Vagina (tissue), 2 donors: ENCODE measurements at regions not wholly inside any gene's neighbourhood (a gene's known extent, or its start where the extent isn't known, plus 50 kb on each side); places are given as distances from the start of the nearest gene placed in this dataset.

Experiments
- DNase-seq, 2 donors: peaks; one replicate each; pipeline ENCODE4 v3.0.0-alpha.2; 2017; ENCODE audit errors: extremely low spot score in 2 of 2
- H3K27ac ChIP-seq: fragments of 200-600 bp; sonication (generic); one replicate; pipeline ENCODE4 v1.5.1; 2019
- H3K27me3 ChIP-seq: fragments of 200-600 bp; sonication (generic); one replicate; pipeline ENCODE4 v1.5.1; 2019
- H3K36me3 ChIP-seq, 2 donors: fragments of 200-600 bp; sonication (generic); one replicate each; pipeline ENCODE4 v1.5.1; 2017 to 2019
- H3K4me1 ChIP-seq: fragments of 200-600 bp; sonication (generic); one replicate; pipeline ENCODE4 v1.5.1; 2019
- H3K4me3 ChIP-seq, 2 donors: fragments of 200-600 bp; sonication (generic); 1 replicate in 1 of 2; 2 replicates in 1 of 2; pipeline ENCODE4 v1.5.1; 2016 to 2019
- H3K9me3 ChIP-seq: fragments of 200-600 bp; sonication (generic); one replicate; pipeline ENCODE4 v1.5.1; 2019
- CTCF ChIP-seq, 3 experiments: fragments of 450-650 bp in 2 of 3; fragments of 200-600 bp in 1 of 3; sonication (generic) in 1 of 3; IDR thresholded peaks; one replicate each; pipeline ENCODE4 v1.5.1; 2017 to 2019; ENCODE audit warnings: antibody characterized with exemption in 3 of 3, mild to moderate bottlenecking in 2 of 3, moderate library complexity in 2 of 3
- POLR2A ChIP-seq, 2 donors: fragments of 450-650 bp; IDR thresholded peaks; one replicate each; pipeline ENCODE4 v1.6.1; 2017; ENCODE audit warnings: antibody characterized with exemption in 2 of 2, mild to moderate bottlenecking in 2 of 2, moderate library complexity in 2 of 2
- POLR2AphosphoS5 ChIP-seq, 2 donors: sonication (generic); formaldehyde crosslinking; IDR thresholded peaks; one replicate each; pipeline ENCODE4 v1.9.0; 2017; ENCODE audit warnings: antibody characterized with exemption in 2 of 2, mild to moderate bottlenecking in 2 of 2, low read depth in 1 of 2; ENCODE audit not compliant: insufficient read depth in 1 of 2
- intact Hi-C: fragments of 100-400 bp; cut with DNase I; formaldehyde crosslinking; loops from one replicate; pipeline ENCODE4 v1.15.1; 2023

GRCh38 chr11:92580908-92581307, 356.3 kb downstream of the FAT3 start:
- TF ChIP-seq POLR2AphosphoS5 (IDR thresholded peaks at IDR 0.05; ENCODE audit: insufficient read depth in 1 of 2, low read depth in 1 of 2), result no peak
- TF ChIP-seq POLR2A (IDR thresholded peaks at IDR 0.05), result no peak
- TF ChIP-seq CTCF (IDR thresholded peaks at IDR 0.05), result no peak
- intact Hi-C loops, result no loop called here
- Histone ChIP-seq H3K27ac (no peak overlapping the region), H3K4me3 (no peak overlapping the region), H3K36me3 (no peaks in the 10 kb centered on the region), H3K4me1 (no peaks in the 10 kb centered on the region), H3K27me3 (no peaks in the 10 kb centered on the region), H3K9me3 (no peaks in the 10 kb centered on the region)
- no peak for DNase-seq

DNA sequence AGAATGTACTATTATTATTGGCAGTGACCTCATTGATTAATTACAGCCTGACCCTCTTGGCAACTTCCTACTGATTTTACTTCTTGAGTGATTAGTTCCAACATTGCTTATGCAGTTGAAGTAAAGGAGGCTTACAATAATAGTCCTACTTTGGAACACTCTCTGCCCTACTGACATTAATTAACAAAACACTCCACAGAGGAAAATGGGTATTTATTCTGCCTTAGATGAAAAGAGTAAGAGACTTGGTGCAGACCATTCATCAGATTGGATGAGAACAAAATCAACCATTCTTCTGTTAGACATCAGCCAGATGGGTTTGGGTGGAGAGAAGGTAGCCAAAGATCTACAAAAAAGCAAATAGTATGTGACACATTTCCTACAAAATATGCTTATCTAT, 363.8 kb downstream of the FAT3 start:
- Histone ChIP-seq H3K36me3 (no peaks in the 10 kb centered on the region), H3K4me1 (no peaks in the 10 kb centered on the region), H3K27ac (no peak overlapping the region), H3K4me3 (no peak overlapping the region), H3K9me3 (no peaks in the 10 kb centered on the region), H3K27me3 (no peaks in the 10 kb centered on the region)
- intact Hi-C loops, result no loop called here
- no peak for DNase-seq
- no peak for TF ChIP-seq CTCF (IDR thresholded peaks at IDR 0.05)

DNA sequence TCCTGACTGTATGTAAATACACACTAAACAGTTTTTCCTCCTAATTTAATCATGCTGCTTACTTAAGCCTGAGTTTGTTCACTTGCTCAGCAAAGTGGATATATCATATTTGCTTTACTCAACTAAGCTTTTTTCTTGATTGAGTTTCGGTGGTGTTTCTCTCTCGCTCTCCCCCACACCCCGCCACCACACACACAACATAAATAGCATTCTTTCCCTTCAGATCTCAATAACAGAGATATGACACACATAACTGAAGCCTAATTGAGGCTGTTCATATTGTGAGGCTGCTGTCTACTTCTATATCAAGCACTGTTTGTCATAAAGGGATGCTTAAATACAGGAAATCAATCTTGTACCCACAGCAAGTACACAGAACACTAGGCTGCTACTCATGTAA, 364.9 kb downstream of the FAT3 start:
- no peaks in the 10 kb centered on the region for H3K9me3 ChIP-seq
- H3K27me3 ChIP-seq, result no peaks in the 10 kb centered on the region
- no peaks in the 10 kb centered on the region for H3K36me3 ChIP-seq
- no peak for DNase-seq
- H3K4me1 ChIP-seq, result no peaks in the 10 kb centered on the region
- intact Hi-C loops, result no loop called here
- TF ChIP-seq POLR2A (IDR thresholded peaks at IDR 0.05) (no peak), POLR2AphosphoS5 (IDR thresholded peaks at IDR 0.05; ENCODE audit: insufficient read depth in 1 of 2, low read depth in 1 of 2) (no peak), CTCF (IDR thresholded peaks at IDR 0.05) (no peak)
- no peak overlapping the region for H3K27ac ChIP-seq
- H3K4me3 ChIP-seq, result no peak overlapping the region

GRCh38 chr11:92591521-92591920, 366.9 kb downstream of the FAT3 start:
- H3K27ac ChIP-seq, result no peak overlapping the region
- H3K4me3 ChIP-seq, result no peak overlapping the region
- no peaks in the 10 kb centered on the region for H3K9me3 ChIP-seq
- DNase-seq, result no peak
- intact Hi-C loops, result no loop called here
- TF ChIP-seq POLR2AphosphoS5 (IDR thresholded peaks at IDR 0.05; ENCODE audit: insufficient read depth in 1 of 2, low read depth in 1 of 2) (no peak), POLR2A (IDR thresholded peaks at IDR 0.05) (no peak)
- no peaks in the 10 kb centered on the region for H3K27me3 ChIP-seq
- no peaks in the 10 kb centered on the region for H3K36me3 ChIP-seq
- no peaks in the 10 kb centered on the region for H3K4me1 ChIP-seq

DNA sequence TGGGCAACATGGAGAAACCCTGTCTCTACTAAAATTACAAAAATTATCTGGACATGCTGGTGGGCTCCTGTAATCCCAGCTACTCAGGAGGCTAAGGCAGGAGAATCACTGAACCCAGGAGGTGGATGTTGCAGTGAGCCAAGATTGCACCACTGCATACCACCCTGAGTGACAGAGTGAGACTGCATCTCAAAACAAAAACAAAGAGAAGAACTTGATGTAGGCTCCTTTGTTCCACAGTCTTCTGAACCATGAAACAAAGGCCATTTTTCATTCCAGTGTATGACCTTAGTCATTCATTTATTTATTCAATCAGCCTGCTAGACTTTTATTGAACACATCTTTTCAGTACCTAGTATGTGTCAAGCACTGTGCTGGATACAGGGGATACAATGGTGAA, 369.6 kb downstream of the FAT3 start:
- no peaks in the 10 kb centered on the region for H3K36me3 ChIP-seq
- no peaks in the 10 kb centered on the region for H3K9me3 ChIP-seq
- TF ChIP-seq POLR2A (IDR thresholded peaks at IDR 0.05) (no peak), CTCF (IDR thresholded peaks at IDR 0.05) (no peak), POLR2AphosphoS5 (IDR thresholded peaks at IDR 0.05; ENCODE audit: insufficient read depth in 1 of 2, low read depth in 1 of 2) (no peak)
- H3K4me1 ChIP-seq, result no peaks in the 10 kb centered on the region
- no peak for DNase-seq
- intact Hi-C loops, result no loop called here
- no peak overlapping the region for H3K27ac ChIP-seq
- no peak overlapping the region for H3K4me3 ChIP-seq
- no peaks in the 10 kb centered on the region for H3K27me3 ChIP-seq

DNA sequence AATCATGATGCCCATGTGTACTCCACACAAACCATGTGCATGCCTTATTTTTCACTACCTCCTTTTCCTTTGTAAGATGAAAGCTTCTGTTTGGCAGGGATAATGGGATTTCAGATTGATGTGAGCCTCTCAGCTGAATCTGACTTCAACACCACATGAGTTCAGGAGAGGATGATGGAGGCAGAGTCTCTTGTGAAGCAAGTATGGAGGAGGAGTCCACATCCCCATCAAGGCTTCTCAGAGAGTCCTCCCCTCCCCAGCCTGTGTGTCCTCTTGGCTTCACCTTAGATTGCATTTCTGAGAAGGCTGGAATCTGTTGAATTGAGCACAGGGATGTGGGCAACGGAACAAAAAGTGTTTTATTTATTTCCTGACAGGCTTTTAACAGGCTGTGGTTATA, 370.4 kb downstream of the FAT3 start:
- H3K36me3 ChIP-seq, result no peaks in the 10 kb centered on the region
- no peak for DNase-seq
- H3K4me1 ChIP-seq, result no peaks in the 10 kb centered on the region
- H3K4me3 ChIP-seq, result no peak overlapping the region
- H3K27ac ChIP-seq, result no peak overlapping the region
- H3K9me3 ChIP-seq, result no peaks in the 10 kb centered on the region
- TF ChIP-seq POLR2AphosphoS5 (IDR thresholded peaks at IDR 0.05; ENCODE audit: insufficient read depth in 1 of 2, low read depth in 1 of 2) (no peak), POLR2A (IDR thresholded peaks at IDR 0.05) (no peak), CTCF (IDR thresholded peaks at IDR 0.05) (no peak)
- H3K27me3 ChIP-seq, result no peaks in the 10 kb centered on the region
- intact Hi-C loops, result no loop called here
